GM19035 (cell line): ENCODE measurements at regions not wholly inside any gene's neighbourhood (a gene's known extent, or its start where the extent isn't known, plus 50 kb on each side); places are given as distances from the start of the nearest gene placed in this dataset.
"Not testable (repeated sequence)": the region's sequence is repeated elsewhere in the genome, so short reads cannot be mapped to it uniquely, and the experiment has no call there.

Experiments used
- ATAC-seq: cut with Tn5 transposase; IDR thresholded peaks from one replicate; pipeline ENCODE4 v1.9.1; 2021; ENCODE audit not compliant: unreplicated experiment

- ATAC-seq: no peak
These were observed 98.4 kb upstream of the PRSS16 start for GRCh38 chr6:27149150-27149549.

- ATAC-seq: no peak
These were observed 92.8 kb upstream of the PRSS16 start for GRCh38 chr6:27154696-27155095.

- peak; percentile 3 for ATAC-seq
These were observed 90.5 kb upstream of the PRSS16 start for GRCh38 chr6:27156874-27157458.

- ATAC-seq: peak; percentile 51
These were observed 89.8 kb upstream of the PRSS16 start for GRCh38 chr6:27157459-27158315.

- no peak for ATAC-seq
These were observed 89.2 kb upstream of the PRSS16 start for GRCh38 chr6:27158316-27158643.

GRCh38 chr6:27159725-27160124 is 87.8 kb upstream of the PRSS16 start:
- ATAC-seq: no peak

DNA sequence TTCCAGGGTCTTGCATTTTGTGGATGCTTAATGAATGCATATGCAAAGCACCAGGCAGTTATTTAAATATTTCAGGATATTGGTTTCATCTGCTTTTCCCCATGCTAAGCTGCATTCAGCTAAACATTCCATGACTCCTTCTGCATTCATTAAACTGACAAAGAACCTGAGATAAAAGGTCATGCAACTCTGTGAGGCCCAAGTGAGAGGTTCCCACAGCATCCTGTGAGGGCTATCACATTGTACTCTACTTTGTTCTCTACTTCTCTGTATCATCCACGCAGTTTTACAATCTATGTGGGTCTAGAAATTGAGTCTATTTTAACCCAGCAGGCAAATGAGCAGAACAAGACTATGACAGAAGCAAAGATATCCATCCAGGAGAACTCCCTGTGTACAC is 86.4 kb upstream of the PRSS16 start:
- no peak for ATAC-seq

- ATAC-seq: no peak
These were observed 85.9 kb upstream of the PRSS16 start for GRCh38 chr6:27161603-27161945.

DNA sequence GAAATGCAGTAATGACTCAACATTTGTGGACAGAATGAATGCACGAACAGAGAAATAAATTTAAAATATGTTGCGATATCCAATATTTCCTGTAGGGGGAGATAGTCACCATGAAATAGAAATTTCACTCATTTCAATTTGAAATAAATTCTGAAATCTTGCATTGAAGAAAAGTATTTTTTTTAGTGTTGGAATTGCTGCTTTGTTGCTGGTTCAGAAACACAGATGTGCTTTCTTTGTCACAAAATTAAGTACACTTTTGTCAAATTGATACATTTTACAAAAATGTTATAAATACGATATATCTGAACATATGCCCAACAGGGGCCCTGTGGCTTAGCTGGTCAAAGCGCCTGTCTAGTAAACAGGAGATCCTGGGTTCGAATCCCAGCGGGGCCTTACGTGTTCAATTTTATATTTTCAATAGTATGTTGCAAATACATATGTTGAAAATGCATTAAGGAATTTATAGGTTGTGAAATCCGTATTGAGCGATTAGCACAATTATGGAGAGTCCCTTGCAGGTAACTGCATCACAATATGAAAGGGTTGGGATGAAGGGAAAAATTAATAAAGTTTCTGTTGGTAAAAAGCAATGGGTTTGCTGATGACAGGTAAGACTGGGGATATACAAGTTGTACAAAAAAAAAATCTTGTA is 85.4 kb upstream of the PRSS16 start:
- no peak for ATAC-seq

- ATAC-seq: no peak
These were observed 83.7 kb upstream of the PRSS16 start for GRCh38 chr6:27163834-27164233.

DNA sequence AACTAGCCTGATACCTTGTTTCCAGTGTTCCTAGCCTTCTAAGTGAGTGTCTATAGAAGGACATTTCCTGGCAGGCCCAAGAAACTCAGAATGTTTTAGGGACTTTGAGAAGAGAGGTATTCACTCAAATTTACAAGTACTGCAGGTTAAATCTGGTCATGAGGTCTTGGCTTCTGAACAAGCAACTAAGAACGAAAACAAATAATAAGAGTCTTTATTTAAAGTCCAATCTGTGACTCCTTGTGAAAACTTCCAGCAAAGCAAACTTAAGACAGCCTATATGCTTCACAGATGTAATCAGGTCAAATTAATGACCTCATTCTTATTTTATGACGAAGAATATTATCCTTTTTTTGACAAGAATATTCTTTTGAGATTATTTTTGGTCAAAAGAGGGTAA is 79.4 kb upstream of the PRSS16 start:
- no peak for ATAC-seq

GRCh38 chr6:27168586-27169443 is 78.7 kb upstream of the PRSS16 start:
- no peak for ATAC-seq

DNA sequence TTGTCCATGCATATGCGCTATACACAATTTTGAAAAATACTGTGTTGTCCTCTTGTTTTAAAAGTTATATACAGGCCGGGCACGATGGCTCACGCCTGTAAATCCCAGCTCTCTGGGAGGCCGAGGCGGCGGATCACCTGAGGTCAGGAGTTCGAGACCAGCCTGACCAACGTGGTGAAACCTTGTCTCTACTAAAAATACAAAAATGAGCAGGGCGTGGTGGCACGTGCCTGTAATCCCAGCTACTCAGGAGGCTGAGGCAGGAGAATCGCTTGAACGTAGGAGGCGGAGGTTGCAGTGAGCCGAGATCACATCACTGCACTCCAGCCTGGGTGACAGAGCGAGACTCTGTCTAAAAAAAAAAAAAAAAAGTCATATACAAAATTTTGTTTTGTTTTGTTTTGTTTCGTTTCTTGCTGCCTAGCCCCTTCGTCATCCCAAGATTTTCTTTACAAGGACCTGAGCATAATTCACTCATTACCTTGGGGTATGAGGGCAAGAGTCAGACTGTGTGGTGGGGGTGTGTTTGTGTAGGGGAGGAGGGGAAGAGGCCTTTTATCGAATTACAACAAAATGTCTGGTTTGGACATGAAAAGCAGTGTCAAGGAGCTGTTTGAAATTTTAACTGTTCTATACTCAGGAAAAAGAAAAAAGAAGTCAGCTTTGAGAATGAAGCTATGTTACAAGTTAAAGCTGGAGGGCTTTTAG is 74.8 kb upstream of the PRSS16 start:
- not testable (repeated sequence) for ATAC-seq

DNA sequence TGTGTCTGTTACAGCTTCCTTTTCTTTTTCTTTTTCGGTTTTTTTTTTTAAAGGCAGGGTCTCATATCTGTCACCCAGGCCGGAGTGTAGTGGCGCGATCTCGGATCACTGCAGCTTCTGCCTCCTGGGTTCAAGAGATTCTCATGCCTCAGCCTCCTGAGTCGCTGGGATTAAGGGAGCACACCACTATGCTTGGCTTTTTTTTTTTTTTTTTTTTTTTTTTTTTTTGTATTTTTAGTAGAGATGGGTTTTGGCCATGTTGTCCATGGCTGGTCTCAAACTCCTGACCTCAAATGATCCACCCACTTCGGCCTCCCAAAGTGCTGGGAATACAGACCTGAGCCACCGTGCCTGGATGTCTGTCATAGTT is 74.3 kb upstream of the PRSS16 start:
- ATAC-seq: not testable (repeated sequence)

DNA sequence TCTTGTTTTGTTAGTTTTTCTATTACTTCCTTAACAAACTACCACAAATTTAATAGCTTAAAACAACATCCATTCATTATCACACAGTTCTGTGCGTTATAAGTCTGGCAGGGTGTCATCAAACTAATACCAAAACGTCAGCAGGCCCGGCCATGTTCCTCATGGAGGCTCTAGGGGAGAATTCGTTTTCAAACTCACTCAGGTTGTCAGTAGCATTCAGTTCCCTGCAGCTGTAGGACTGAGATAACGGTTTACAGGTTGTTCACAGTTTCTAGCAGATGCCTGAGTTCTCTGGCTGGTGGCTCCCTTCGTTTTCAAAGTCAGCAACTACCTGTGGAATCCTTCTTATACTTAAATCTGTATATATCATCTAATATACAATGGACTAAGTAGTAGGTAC is 72.5 kb upstream of the PRSS16 start:
- ATAC-seq: no peak

- ATAC-seq: no peak
These were observed 71.4 kb upstream of the PRSS16 start for GRCh38 chr6:27176096-27176495.

- peak; percentile 46 for ATAC-seq
These were observed 70.7 kb upstream of the PRSS16 start for GRCh38 chr6:27176523-27177484.

DNA sequence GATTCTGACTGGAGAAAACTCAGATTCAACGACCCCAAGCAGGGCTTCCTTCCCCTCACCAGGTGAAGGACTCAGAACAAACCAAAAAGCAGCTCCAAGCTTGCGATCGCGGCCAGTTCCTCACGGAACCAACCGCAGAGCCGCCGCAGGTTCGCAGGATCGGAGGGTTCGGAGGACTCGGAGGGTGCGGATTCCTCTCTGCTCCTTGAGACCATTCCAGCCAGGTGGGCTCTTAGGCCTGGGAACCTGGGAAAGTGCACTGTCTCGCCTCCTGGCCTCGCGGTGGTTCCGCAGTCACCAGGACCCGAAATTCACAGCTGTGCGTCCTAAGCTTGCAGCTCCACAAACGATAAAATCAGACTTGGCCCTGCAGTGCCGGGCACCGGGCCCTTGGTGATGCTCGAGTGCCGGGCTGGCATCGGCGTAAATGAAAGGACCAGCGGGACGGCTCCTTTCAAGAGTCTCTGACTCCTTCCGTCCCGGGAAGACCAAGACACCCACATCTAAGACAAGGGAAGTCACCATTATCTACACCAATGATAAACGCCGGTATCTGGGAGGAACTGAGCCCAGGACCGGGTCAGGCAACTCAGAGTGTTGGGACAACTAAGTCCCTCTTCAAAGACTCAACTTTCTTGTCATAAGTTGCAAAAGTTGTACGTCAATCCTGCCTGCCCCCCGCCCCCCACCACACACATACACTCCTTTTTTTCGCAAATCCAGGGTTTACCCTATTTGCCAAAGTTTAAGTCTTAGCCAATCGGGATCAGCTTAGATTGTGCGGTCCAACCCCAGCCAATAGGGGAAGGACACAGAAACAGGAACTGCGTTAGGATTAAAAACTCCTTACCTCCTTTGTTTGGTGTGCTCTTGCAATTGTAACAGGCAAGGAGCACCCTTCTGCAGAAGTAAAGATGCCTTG is 69.8 kb upstream of the PRSS16 start:
- peak; percentile 66 for ATAC-seq

GRCh38 chr6:27178407-27178730 is 69.1 kb upstream of the PRSS16 start:
- ATAC-seq: no peak
